Motor neuron (in vitro differentiated cells): ENCODE measurements at regions not wholly inside any gene's neighbourhood (a gene's known extent, or its start where the extent isn't known, plus 50 kb on each side); places are given as distances from the start of the nearest gene placed in this dataset.

ENCODE experiments used
- ATAC-seq, 8 experiments: fragments of 200-7000 bp; cut with Tn5 transposase; replicated peaks in 6 of 8; 2 replicates each; pipeline ENCODE4 v1.8.0; 2021; ENCODE audit warnings: mild to moderate bottlenecking in 8 of 8, moderate library complexity in 8 of 8
- H3K27ac ChIP-seq, 2 donors: fragments of 250-450 bp; sonication (Bioruptor Pico); 2 replicates each; pipeline ENCODE4 v1.9.0; 2021; ENCODE audit warnings: antibody characterized with exemption in 2 of 2, mild to moderate bottlenecking in 2 of 2, moderate library complexity in 1 of 2
- H3K4me1 ChIP-seq, 2 donors: fragments of 250-450 bp; sonication (Bioruptor Pico); replicated peaks in 1 of 2; 2 replicates each; pipeline ENCODE4 v1.6.1; 2021; ENCODE audit warnings: antibody characterized with exemption in 2 of 2, mild to moderate bottlenecking in 2 of 2, moderate library complexity in 1 of 2
- H3K4me3 ChIP-seq, 5 donors: fragments of 250-450 bp; sonication (Bioruptor Pico); 2 replicates each; pipeline ENCODE4 v1.9.0; 2021; ENCODE audit warnings: antibody characterized with exemption in 5 of 5, mild to moderate bottlenecking in 5 of 5, moderate library complexity in 4 of 5
- WGBS, 10 experiments: fragments of 450-650 bp; shearing (Covaris generic); methylation state at CpG; one replicate each; pipeline ENCODE4 v1.0.0; 2022; 5-methylcytosine and 5-hydroxymethylcytosine counted together
- in situ Hi-C, 9 experiments: fragments of 400-800 bp; cut with MboI; loops; one replicate each; pipeline ENCODE4 v1.15.0; 2021; ENCODE audit warnings: low sequenced_read_pairs in 9 of 9, low pct_unique_long_range_greater_than_20kb in 2 of 9; ENCODE audit not compliant: unreplicated experiment in 9 of 9

DNA sequence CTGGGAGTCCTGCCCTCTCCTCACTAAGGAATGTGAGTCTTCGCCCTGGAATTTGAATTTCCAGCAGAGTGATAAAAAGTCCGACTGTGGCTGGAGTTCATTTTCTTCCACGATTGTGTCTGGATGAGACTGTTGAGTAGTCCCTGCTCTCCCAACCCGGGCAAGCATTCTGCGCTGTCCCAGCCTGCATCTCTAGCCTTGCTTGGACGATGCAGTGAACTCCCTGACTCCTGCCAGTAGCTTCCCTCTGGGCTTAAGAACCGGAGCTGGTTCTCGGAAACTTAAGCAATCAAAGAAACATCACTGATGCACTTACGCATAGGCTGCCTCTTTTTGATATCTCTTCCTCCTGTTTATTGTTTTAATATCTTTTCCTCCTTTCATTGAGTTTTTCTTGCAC is 116.0 kb upstream of the FZD8 start:
- Histone ChIP-seq H3K4me1 (no peaks in the 10 kb centered on the region), H3K4me3 (no peak overlapping the region), H3K27ac (no peak overlapping the region)
- in situ Hi-C loops, result no loop called here
- WGBS, 10 experiments, result 53 to 88% (median 84%) methylated on average over 5 to 9 of the region's 9 CpGs
- no peak for ATAC-seq

DNA sequence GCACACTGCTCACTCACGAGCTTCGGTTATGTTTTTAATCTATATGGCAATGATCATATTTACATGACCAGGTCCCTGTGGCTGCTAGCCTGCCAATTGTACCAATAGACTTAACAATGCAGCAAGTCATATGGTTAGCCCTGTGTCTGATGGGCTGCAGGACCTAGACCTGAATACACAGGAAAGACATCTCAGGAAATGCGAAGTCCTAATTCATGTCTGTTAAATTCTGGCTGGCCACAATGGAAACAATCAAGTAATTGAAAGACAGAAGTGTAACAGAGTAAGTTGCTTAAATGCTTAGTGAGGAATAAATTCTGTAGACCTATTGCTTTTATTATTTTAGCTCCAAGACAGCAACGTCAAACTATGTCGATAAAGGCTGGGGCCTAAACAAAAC is 112.4 kb upstream of the FZD8 start:
- in situ Hi-C loops, result no loop called here
- peaks cover 0 to 6% of the 10 kb centered on the region in 2 donors for H3K4me1 ChIP-seq
- H3K27ac ChIP-seq, result no peak overlapping the region
- no peak overlapping the region for H3K4me3 ChIP-seq
- ATAC-seq, result no peak
- WGBS, 10 experiments, result 61 to 98% (median 86%) methylated on average over 3 to 5 of the region's 5 CpGs

GRCh38 chr10:35752469-35753461 is 110.7 kb upstream of the FZD8 start:
- peaks cover 0 to 6% of the 10 kb centered on the region in 2 donors for H3K4me1 ChIP-seq
- in situ Hi-C loops, result no loop called here
- H3K4me3 ChIP-seq, result no peak overlapping the region
- no peak for ATAC-seq
- H3K27ac ChIP-seq, result no peak overlapping the region
- 0 to 100% (median 68%) methylated on average over 2 to 10 of the region's 11 CpGs for WGBS, 10 experiments

- H3K4me3 ChIP-seq, result no peak overlapping the region
- in situ Hi-C loops, result no loop called here
- no peak overlapping the region for H3K27ac ChIP-seq
- peaks cover 0 to 6% of the 10 kb centered on the region in 2 donors for H3K4me1 ChIP-seq
- WGBS, 10 experiments, result 20 to 100% (median 93%) methylated on average over 1 to 2 of the region's 2 CpGs; no CpG with 5 or more reads in 3 of the 10 experiments
- ATAC-seq, result no peak
Observed at GRCh38 chr10:35751347-35751746, 109.3 kb upstream of the FZD8 start.

GRCh38 chr10:35749230-35749629 is 107.1 kb upstream of the FZD8 start:
- in situ Hi-C loops, result no loop called here
- H3K27ac ChIP-seq, result no peak overlapping the region
- H3K4me3 ChIP-seq, result no peak overlapping the region
- H3K4me1 ChIP-seq, result peaks cover 0 to 6% of the 10 kb centered on the region in 2 donors
- no peak for ATAC-seq
- WGBS, 10 experiments, result 41 to 100% (median 83%) methylated on average over 1 to 6 of the region's 6 CpGs; no CpG with 5 or more reads in 3 of the 10 experiments

- WGBS, 10 experiments, result 40 to 100% (median 77%) methylated on average over 1 to 4 of the region's 4 CpGs; no CpG with 5 or more reads in 4 of the 10 experiments
- Histone ChIP-seq H3K4me3 (no peak overlapping the region), H3K4me1 (peaks cover 0 to 6% of the 10 kb centered on the region in 2 donors), H3K27ac (no peak overlapping the region)
- in situ Hi-C loops, result no loop called here
- ATAC-seq, result no peak
Observed at GRCh38 chr10:35745617-35746403, 103.7 kb upstream of the FZD8 start.

DNA sequence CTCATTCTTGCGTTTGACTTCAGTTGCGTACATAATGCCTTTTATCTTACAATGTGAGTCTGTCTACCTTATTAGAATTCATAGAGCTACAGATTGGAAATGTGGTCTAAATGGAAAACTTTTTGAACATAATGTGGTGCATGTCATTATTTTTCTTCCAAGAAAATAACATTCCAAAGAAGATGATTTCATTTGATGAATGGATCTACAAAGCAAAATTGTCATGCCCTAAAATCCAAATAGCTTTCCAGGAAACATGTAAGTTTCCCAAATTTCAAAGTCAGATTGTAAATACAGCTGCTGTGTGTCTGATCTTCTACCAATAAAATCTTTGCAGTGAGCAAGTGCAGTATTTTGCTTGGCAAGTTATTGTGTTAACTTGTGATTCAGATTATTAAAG is 101.8 kb upstream of the FZD8 start:
- H3K4me3 ChIP-seq, result no peak overlapping the region
- H3K4me1 ChIP-seq, result no peaks in the 10 kb centered on the region
- ATAC-seq, result no peak
- 20 to 100% (median 65%) methylated on average over 2 of the region's 2 CpGs; no CpG with 5 or more reads in 2 of the 10 experiments for WGBS, 10 experiments
- H3K27ac ChIP-seq, result no peak overlapping the region
- in situ Hi-C loops, result no loop called here

- in situ Hi-C loops, result no loop called here
- no peak overlapping the region for H3K27ac ChIP-seq
- ATAC-seq, result no peak
- H3K4me1 ChIP-seq, result no peaks in the 10 kb centered on the region
- no peak overlapping the region for H3K4me3 ChIP-seq
Observed at GRCh38 chr10:35743351-35743750, 101.3 kb upstream of the FZD8 start.

- peak in 1 of 8 experiments; percentile 32 for ATAC-seq
- no peak overlapping the region for H3K4me3 ChIP-seq
- H3K4me1 ChIP-seq, result no peaks in the 10 kb centered on the region
- H3K27ac ChIP-seq, result no peak overlapping the region
- in situ Hi-C loops, result no loop called here
Observed at GRCh38 chr10:35739998-35740397, 97.9 kb upstream of the FZD8 start.

- in situ Hi-C loops, result no loop called here
- no peaks in the 10 kb centered on the region for H3K4me1 ChIP-seq
- H3K27ac ChIP-seq, result no peak overlapping the region
- 27 to 86% (median 45%) methylated on average over 1 to 5 of the region's 5 CpGs; no CpG with 5 or more reads in 2 of the 10 experiments for WGBS, 10 experiments
- peak in 2 of 8 experiments; percentile 90 to 97 for ATAC-seq
- no peak overlapping the region for H3K4me3 ChIP-seq
Observed at GRCh38 chr10:35735412-35735811, 93.3 kb upstream of the FZD8 start.

DNA sequence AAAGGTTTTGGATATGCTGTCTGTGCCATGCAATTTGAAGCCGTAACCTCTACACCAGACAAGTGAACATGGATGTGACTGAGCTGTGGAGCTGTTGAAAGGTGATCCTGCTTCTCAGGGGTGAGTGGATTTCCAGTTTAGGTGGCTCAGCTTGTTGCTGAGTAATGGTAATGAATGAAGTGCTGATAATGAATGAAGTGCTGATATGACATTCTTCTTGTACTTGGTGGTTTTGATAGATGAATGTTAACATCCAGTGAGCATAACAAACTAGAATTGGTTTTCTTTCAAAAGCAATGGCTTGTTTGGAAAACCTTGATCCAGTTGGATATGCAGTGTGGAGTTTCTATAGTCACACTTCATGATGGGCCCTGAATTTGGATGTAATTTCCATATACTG is 89.7 kb upstream of the FZD8 start:
- Histone ChIP-seq H3K27ac (no peak overlapping the region), H3K4me1 (no peaks in the 10 kb centered on the region), H3K4me3 (no peak overlapping the region)
- WGBS, 10 experiments, result 50 to 100% (median 86%) methylated on average over 1 of the region's 1 CpG; no CpG with 5 or more reads in 5 of the 10 experiments
- no peak for ATAC-seq
- in situ Hi-C loops, result no loop called here

GRCh38 chr10:35728341-35728740 is 86.2 kb upstream of the FZD8 start:
- in situ Hi-C loops, result no loop called here
- ATAC-seq, result no peak
- 24 to 83% (median 65%) methylated on average over 2 to 5 of the region's 5 CpGs; no CpG with 5 or more reads in 1 of the 10 experiments for WGBS, 10 experiments

DNA sequence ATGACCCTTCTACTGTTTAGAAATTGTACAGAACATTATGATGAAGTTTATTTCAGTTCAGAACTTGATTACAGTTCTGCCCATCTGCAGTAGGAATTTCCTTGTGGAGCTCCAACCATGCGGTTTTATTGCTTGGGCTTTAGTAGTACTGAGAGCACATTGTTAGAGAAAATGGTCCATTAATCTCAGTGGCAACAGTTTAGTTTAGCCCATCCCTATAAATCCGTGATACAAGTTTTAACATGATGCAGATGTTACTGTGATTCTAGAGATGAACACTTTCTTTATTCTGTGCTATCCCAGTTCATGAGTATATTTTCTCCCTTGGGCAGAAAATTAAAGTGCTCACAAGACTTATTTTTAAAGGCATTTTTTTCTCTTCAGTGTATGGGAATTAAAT is 84.8 kb upstream of the FZD8 start:
- in situ Hi-C loops, result no loop called here
- Histone ChIP-seq H3K4me1 (no peaks in the 10 kb centered on the region), H3K4me3 (no peak overlapping the region), H3K27ac (no peak overlapping the region)
- ATAC-seq, result no peak
- WGBS, 10 experiments, result 0 to 71% (median 39%) methylated on average over 1 to 2 of the region's 2 CpGs; no CpG with 5 or more reads in 2 of the 10 experiments

More at GRCh38 chr10:35728341-35728740, 86.2 kb upstream of the FZD8 start:
- H3K27ac ChIP-seq, result no peak overlapping the region
- H3K4me1 ChIP-seq, result no peaks in the 10 kb centered on the region
- H3K4me3 ChIP-seq, result no peak overlapping the region
